ENCODE measurements at regions not wholly inside any gene's neighbourhood (a gene's known extent, or its start where the extent isn't known, plus 50 kb on each side); places are given as distances from the start of the nearest gene placed in this dataset.

GRCh38 chr20:23279836-23280235 lies 70.8 kb upstream of the NXT1 start:
- FAIRE-seq, result no peak

GRCh38 chr20:23278172-23278571 lies 72.4 kb upstream of the NXT1 start:
- intact Hi-C loops (cut with DNase I), result no loop called here
- Histone ChIP-seq H3K9me3 (ENCODE audit: control insufficient read depth in 2 of 3, insufficient read depth in 1 of 3, low read length in 3 of 3) (no peaks in the 10 kb centered on the region), H3K36me3 (ENCODE audit: control insufficient read depth in 2 of 3, insufficient read depth in 3 of 3, low read length in 3 of 3) (no peaks in the 10 kb centered on the region), H3K9ac (ENCODE audit: low read length in 3 of 3) (no peak overlapping the region), H3K27me3 (ENCODE audit: control insufficient read depth, insufficient read depth, low read length) (no peaks in the 10 kb centered on the region), H3K4me3 (ENCODE audit: low read length in 3 of 3) (no peak overlapping the region), H3K27ac (ENCODE audit: low read depth in 2 of 2, low read length in 2 of 2) (no peak overlapping the region), H3K4me1 (ENCODE audit: control insufficient read depth in 2 of 3, insufficient read depth in 2 of 3, low read depth in 1 of 3, low read length in 3 of 3) (no peaks in the 10 kb centered on the region)
- FAIRE-seq (no peak), DNase-seq (no peak)
- TF ChIP-seq CTCF (IDR thresholded peaks at IDR 0.05; ENCODE audit: borderline replicate concordance, extremely low read depth, insufficient read depth), result no peak

More at GRCh38 chr20:23279836-23280235, 70.8 kb upstream of the NXT1 start:
- no peak overlapping the region for H3K4me3 ChIP-seq (ENCODE audit: low read length in 3 of 3)
- no peaks in the 10 kb centered on the region for H3K9me3 ChIP-seq (ENCODE audit: control insufficient read depth in 2 of 3, insufficient read depth in 1 of 3, low read length in 3 of 3)
- no peak overlapping the region for H3K27ac ChIP-seq (ENCODE audit: low read depth in 2 of 2, low read length in 2 of 2)
- H3K27me3 ChIP-seq (ENCODE audit: control insufficient read depth, insufficient read depth, low read length), result no peaks in the 10 kb centered on the region
- H3K4me1 ChIP-seq (ENCODE audit: control insufficient read depth in 2 of 3, insufficient read depth in 2 of 3, low read depth in 1 of 3, low read length in 3 of 3), result no peaks in the 10 kb centered on the region
- H3K9ac ChIP-seq (ENCODE audit: low read length in 3 of 3), result no peak overlapping the region
- TF ChIP-seq CTCF (IDR thresholded peaks at IDR 0.05; ENCODE audit: borderline replicate concordance, extremely low read depth, insufficient read depth), result no peak
- DNase-seq, result no peak
- no peaks in the 10 kb centered on the region for H3K36me3 ChIP-seq (ENCODE audit: control insufficient read depth in 2 of 3, insufficient read depth in 3 of 3, low read length in 3 of 3)
- intact Hi-C loops (cut with DNase I), result no loop called here

- H3K27ac ChIP-seq (ENCODE audit: low read depth in 2 of 2, low read length in 2 of 2), result no peak overlapping the region
- H3K27me3 ChIP-seq (ENCODE audit: control insufficient read depth, insufficient read depth, low read length), result no peaks in the 10 kb centered on the region
- H3K9ac ChIP-seq (ENCODE audit: low read length in 3 of 3), result no peak overlapping the region
- H3K4me3 ChIP-seq (ENCODE audit: low read length in 3 of 3), result no peak overlapping the region
- H3K9me3 ChIP-seq (ENCODE audit: control insufficient read depth in 2 of 3, insufficient read depth in 1 of 3, low read length in 3 of 3), result no peaks in the 10 kb centered on the region
- FAIRE-seq (no peak), DNase-seq (no peak)
- no peaks in the 10 kb centered on the region for H3K36me3 ChIP-seq (ENCODE audit: control insufficient read depth in 2 of 3, insufficient read depth in 3 of 3, low read length in 3 of 3)
- H3K4me1 ChIP-seq (ENCODE audit: control insufficient read depth in 2 of 3, insufficient read depth in 2 of 3, low read depth in 1 of 3, low read length in 3 of 3), result no peaks in the 10 kb centered on the region
- intact Hi-C loops (cut with DNase I), result no loop called here
- TF ChIP-seq CTCF (IDR thresholded peaks at IDR 0.05; ENCODE audit: borderline replicate concordance, extremely low read depth, insufficient read depth), result no peak
These were observed 73.3 kb upstream of the NXT1 start for GRCh38 chr20:23277316-23277715.

- DNase-seq (no peak), FAIRE-seq (no peak)
- Histone ChIP-seq H3K27me3 (ENCODE audit: control insufficient read depth, insufficient read depth, low read length) (no peaks in the 10 kb centered on the region), H3K4me3 (ENCODE audit: low read length in 3 of 3) (no peak overlapping the region), H3K4me1 (ENCODE audit: control insufficient read depth in 2 of 3, insufficient read depth in 2 of 3, low read depth in 1 of 3, low read length in 3 of 3) (no peaks in the 10 kb centered on the region), H3K36me3 (ENCODE audit: control insufficient read depth in 2 of 3, insufficient read depth in 3 of 3, low read length in 3 of 3) (no peaks in the 10 kb centered on the region), H3K9ac (ENCODE audit: low read length in 3 of 3) (no peak overlapping the region), H3K27ac (ENCODE audit: low read depth in 2 of 2, low read length in 2 of 2) (no peak overlapping the region), H3K9me3 (ENCODE audit: control insufficient read depth in 2 of 3, insufficient read depth in 1 of 3, low read length in 3 of 3) (no peaks in the 10 kb centered on the region)
- TF ChIP-seq CTCF (IDR thresholded peaks at IDR 0.05; ENCODE audit: borderline replicate concordance, extremely low read depth, insufficient read depth), result no peak
- intact Hi-C loops (cut with DNase I), result no loop called here
These were observed 76.8 kb upstream of the NXT1 start for GRCh38 chr20:23273776-23274175.

All from kidney (tissue), 13 donors.